ENCODE measurements at regions not wholly inside any gene's neighbourhood (a gene's known extent, or its start where the extent isn't known, plus 50 kb on each side); places are given as distances from the start of the nearest gene placed in this dataset.

DNA sequence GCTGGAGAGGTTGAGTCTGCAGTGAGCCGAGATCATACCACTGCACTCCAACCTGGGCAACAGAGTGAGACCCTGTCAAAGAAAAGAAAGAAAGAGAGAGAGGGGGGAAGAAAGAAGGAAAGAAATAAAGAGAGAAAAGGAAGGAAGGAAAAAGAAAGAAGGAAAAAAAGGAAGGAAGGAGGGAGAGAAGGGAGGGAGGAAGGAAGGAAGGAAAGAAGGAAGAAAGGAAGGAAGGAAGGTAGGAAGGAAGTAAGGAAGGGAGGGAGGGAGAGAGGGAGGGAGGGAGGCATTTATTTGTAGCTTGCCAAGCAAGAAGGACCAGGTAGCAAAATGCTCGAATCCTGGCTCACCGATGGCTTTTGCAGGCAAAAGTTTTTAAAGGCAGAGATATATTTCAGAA is 74.5 kb upstream of the BAIAP2L1 start:
- Mint-ChIP-seq H3K27ac (no peak overlapping the region), H3K27me3 (peaks cover 20% of the 10 kb centered on the region), H3K9me3 (ENCODE audit: low read depth) (no peaks in the 10 kb centered on the region), H3K36me3 (ENCODE audit: insufficient read depth) (no peaks in the 10 kb centered on the region), H3K4me3 (ENCODE audit: low read depth) (no peak overlapping the region), H3K4me1 (ENCODE audit: low read depth) (peaks cover 4% of the 10 kb centered on the region)
- TF ChIP-seq, protein P1, sequence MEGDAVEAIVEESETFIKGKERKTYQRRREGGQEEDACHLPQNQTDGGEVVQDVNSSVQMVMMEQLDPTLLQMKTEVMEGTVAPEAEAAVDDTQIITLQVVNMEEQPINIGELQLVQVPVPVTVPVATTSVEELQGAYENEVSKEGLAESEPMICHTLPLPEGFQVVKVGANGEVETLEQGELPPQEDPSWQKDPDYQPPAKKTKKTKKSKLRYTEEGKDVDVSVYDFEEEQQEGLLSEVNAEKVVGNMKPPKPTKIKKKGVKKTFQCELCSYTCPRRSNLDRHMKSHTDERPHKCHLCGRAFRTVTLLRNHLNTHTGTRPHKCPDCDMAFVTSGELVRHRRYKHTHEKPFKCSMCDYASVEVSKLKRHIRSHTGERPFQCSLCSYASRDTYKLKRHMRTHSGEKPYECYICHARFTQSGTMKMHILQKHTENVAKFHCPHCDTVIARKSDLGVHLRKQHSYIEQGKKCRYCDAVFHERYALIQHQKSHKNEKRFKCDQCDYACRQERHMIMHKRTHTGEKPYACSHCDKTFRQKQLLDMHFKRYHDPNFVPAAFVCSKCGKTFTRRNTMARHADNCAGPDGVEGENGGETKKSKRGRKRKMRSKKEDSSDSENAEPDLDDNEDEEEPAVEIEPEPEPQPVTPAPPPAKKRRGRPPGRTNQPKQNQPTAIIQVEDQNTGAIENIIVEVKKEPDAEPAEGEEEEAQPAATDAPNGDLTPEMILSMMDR (IDR thresholded peaks at IDR 0.05; ENCODE audit: unreplicated experiment), result no peak
- DNase-seq (ENCODE audit: low spot score, unreplicated experiment), result no peak

DNA sequence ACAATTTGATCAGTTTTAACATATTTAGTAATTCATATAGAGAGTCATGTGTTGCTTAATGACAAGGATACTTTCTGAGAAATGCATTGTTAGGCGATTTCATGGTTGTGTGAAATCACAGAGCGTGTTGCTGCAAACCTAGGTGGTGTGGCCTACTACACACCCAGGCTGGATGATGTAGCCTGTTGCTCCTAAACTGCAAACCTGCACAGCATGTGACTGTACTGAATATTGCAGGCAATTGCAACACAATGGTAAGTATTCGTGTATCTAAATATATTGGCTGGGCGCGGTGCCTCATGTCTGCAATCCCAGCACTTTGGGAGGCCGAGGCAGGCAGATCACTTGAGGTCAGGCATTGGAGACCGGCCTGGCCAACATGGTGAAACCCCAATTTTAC is 73.7 kb upstream of the BAIAP2L1 start:
- Mint-ChIP-seq H3K4me3 (ENCODE audit: low read depth) (no peak overlapping the region), H3K36me3 (ENCODE audit: insufficient read depth) (no peaks in the 10 kb centered on the region), H3K4me1 (ENCODE audit: low read depth) (peaks cover 4% of the 10 kb centered on the region), H3K9me3 (ENCODE audit: low read depth) (no peaks in the 10 kb centered on the region), H3K27ac (no peak overlapping the region), H3K27me3 (peaks cover 20% of the 10 kb centered on the region)
- DNase-seq (ENCODE audit: low spot score, unreplicated experiment), result no peak
- TF ChIP-seq, protein P1 (IDR thresholded peaks at IDR 0.05; ENCODE audit: unreplicated experiment), result no peak

DNA sequence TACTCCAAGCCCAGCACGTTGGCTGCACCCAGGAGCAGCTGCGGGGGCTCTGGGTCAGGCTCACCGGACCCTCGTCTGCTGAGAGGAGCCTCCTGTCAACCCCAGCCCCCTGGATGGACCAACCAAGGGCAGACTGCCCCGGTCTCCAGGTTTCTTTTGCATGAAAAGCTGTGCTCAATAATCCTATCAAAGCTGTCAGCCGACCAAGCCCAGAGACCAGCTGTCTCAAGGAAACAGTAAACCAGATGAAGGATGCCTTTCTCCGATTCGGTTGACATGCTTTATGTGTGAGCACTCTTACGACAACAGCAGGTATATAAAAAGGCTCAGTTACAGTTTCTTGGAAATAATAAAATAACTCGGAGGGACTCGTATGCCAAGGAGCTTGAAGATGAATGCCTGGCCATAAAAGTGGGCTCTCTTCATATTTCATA is 71.6 kb upstream of the BAIAP2L1 start:
- H3K27me3 Mint-ChIP-seq, result peaks cover 30% of the 10 kb centered on the region
- H3K36me3 Mint-ChIP-seq (ENCODE audit: insufficient read depth), result no peaks in the 10 kb centered on the region
- TF ChIP-seq, protein P1 (IDR thresholded peaks at IDR 0.05; ENCODE audit: unreplicated experiment), result no peak

DNA sequence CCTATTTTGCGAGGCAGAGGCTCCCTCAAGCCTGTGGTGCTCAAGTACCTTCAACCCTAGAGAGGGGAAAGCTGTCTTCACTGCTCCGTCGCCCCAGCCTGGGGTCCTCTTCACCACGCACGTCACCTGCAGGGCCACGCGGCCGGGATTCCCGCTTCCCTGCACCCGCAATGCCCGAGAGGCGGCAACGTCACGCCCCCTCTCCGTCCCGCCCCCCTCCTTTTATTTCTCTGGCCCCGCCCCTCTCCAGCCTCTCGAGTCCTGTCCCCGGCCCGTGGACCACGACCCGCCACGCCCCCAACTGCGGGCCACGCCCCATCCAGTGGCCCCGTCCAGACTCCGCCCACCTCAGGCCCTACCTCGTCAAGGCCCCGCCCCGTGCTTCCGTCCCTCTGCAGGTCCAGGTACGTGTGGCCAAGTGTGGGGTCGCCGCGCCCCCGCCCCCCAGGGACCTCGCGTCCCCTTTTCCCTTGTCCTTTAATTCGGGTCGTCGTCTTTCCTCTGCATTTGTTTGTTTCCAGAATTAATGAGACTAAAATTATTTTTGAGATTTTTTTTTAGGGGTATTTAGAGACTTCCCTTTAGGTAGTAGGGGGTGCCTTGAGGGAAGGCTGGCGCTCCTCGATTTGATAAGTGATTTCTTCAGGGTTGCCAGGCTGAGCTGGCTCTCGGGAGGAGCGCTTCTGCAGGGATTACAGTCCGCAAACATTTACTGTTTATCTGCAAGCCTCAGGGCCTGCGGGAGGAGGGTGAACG is 69.8 kb upstream of the BAIAP2L1 start:
- H3K27ac Mint-ChIP-seq, result no peak overlapping the region
- H3K4me1 Mint-ChIP-seq (ENCODE audit: low read depth), result peaks cover 4% of the 10 kb centered on the region
- TF ChIP-seq, protein P1 (IDR thresholded peaks at IDR 0.05; ENCODE audit: unreplicated experiment), result no peak
- DNase-seq (ENCODE audit: low spot score, unreplicated experiment), result peak; percentile 70
- peaks cover 28% of the 10 kb centered on the region for H3K27me3 Mint-ChIP-seq
- H3K4me3 Mint-ChIP-seq (ENCODE audit: low read depth), result peak overlapping the region; percentile 67
- H3K36me3 Mint-ChIP-seq (ENCODE audit: insufficient read depth), result no peaks in the 10 kb centered on the region
- H3K9me3 Mint-ChIP-seq (ENCODE audit: low read depth), result no peaks in the 10 kb centered on the region

More for the DNA sequence above, 71.6 kb upstream of the BAIAP2L1 start:
- H3K9me3 Mint-ChIP-seq (ENCODE audit: low read depth), result no peaks in the 10 kb centered on the region
- DNase-seq (ENCODE audit: low spot score, unreplicated experiment), result no peak
- no peak overlapping the region for H3K4me3 Mint-ChIP-seq (ENCODE audit: low read depth)
- H3K4me1 Mint-ChIP-seq (ENCODE audit: low read depth), result peaks cover 4% of the 10 kb centered on the region
- H3K27ac Mint-ChIP-seq, result no peak overlapping the region

DNA sequence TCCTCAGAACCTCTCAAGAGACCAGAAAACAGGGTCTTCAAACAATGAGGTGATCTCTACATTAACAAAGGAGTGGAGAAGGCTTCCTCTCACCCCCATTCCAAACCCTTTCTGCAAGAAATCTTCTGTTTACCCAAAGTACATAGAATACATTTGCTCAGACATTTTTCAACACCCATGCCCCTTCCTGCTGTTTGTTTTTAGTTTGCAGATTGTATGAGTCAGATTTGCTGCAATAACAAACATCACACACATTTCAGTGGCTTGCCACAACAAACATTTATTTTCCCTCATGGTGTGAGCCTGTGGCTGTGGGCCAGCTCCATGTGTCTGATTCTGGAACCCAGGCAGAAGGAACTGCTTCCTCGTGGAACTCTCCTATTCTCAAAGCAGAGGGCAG is 68.2 kb upstream of the BAIAP2L1 start:
- Mint-ChIP-seq H3K36me3 (ENCODE audit: insufficient read depth) (no peaks in the 10 kb centered on the region), H3K9me3 (ENCODE audit: low read depth) (no peaks in the 10 kb centered on the region), H3K27ac (no peak overlapping the region), H3K4me1 (ENCODE audit: low read depth) (peaks cover 4% of the 10 kb centered on the region), H3K27me3 (peaks cover 32% of the 10 kb centered on the region), H3K4me3 (ENCODE audit: low read depth) (no peak overlapping the region)
- no peak for DNase-seq (ENCODE audit: low spot score, unreplicated experiment)
- TF ChIP-seq, protein P1 (IDR thresholded peaks at IDR 0.05; ENCODE audit: unreplicated experiment), result no peak

Measured in progenitor cell of endocrine pancreas (in vitro differentiated cells).